ENCODE measurements at regions not wholly inside any gene's neighbourhood (a gene's known extent, or its start where the extent isn't known, plus 50 kb on each side); places are given as distances from the start of the nearest gene placed in this dataset.

GRCh38 chr17:79147746-79148506 lies 73.3 kb downstream of the ENGASE start:
- intact Hi-C loops (cut with DNase I): no loop called here
- DNase-seq (no peak), ATAC-seq (no peak)
- Histone ChIP-seq H3K4me1 (no peaks in the 10 kb centered on the region), H3K36me3 (replicated peaks in 1 of 2; ENCODE audit: insufficient read depth in 1 of 2, low read depth in 2 of 2) (no peaks in the 10 kb centered on the region), H3K9me3 (no peaks in the 10 kb centered on the region), H3K27ac (no peak overlapping the region), H3K4me3 (no peak overlapping the region), H3K27me3 (no peaks in the 10 kb centered on the region)
- 66 to 82% methylated on average over 7 to 19 of the region's 19 CpGs for WGBS, 2 donors
- no peak for TF ChIP-seq CTCF (IDR thresholded peaks at IDR 0.05)
- no peak for TF ChIP-seq POLR2A (IDR thresholded peaks at IDR 0.05)

GRCh38 chr17:79146562-79146961 lies 71.9 kb downstream of the ENGASE start:
- Histone ChIP-seq H3K27ac (no peak overlapping the region), H3K27me3 (peaks cover 0 to 4% of the 10 kb centered on the region in 2 donors), H3K4me1 (no peaks in the 10 kb centered on the region), H3K4me3 (no peak overlapping the region), H3K36me3 (replicated peaks in 1 of 2; ENCODE audit: insufficient read depth in 1 of 2, low read depth in 2 of 2) (no peaks in the 10 kb centered on the region), H3K9me3 (no peaks in the 10 kb centered on the region)
- no peak for ATAC-seq
- TF ChIP-seq CTCF (IDR thresholded peaks at IDR 0.05) (no peak), POLR2A (IDR thresholded peaks at IDR 0.05) (no peak)
- no peak for DNase-seq
- intact Hi-C loops (cut with DNase I): no loop called here
- WGBS, 2 donors: 25 to 37% methylated on average over 2 to 4 of the region's 5 CpGs

- TF ChIP-seq CTCF (IDR thresholded peaks at IDR 0.05) (no peak), POLR2A (IDR thresholded peaks at IDR 0.05) (no peak)
- Histone ChIP-seq H3K4me3 (no peak overlapping the region), H3K27ac (no peak overlapping the region), H3K9me3 (no peaks in the 10 kb centered on the region), H3K4me1 (no peaks in the 10 kb centered on the region), H3K27me3 (peaks cover 0 to 4% of the 10 kb centered on the region in 2 donors), H3K36me3 (replicated peaks in 1 of 2; ENCODE audit: insufficient read depth in 1 of 2, low read depth in 2 of 2) (no peaks in the 10 kb centered on the region)
- ATAC-seq (no peak), DNase-seq (no peak)
- WGBS, 2 donors: 60 to 93% methylated on average over 5 to 18 of the region's 18 CpGs
- intact Hi-C loops (cut with DNase I): no loop called here
These were observed 70.9 kb downstream of the ENGASE start for GRCh38 chr17:79145548-79145947.

- Histone ChIP-seq H3K4me1 (no peaks in the 10 kb centered on the region), H3K36me3 (replicated peaks in 1 of 2; ENCODE audit: insufficient read depth in 1 of 2, low read depth in 2 of 2) (no peaks in the 10 kb centered on the region), H3K9me3 (no peaks in the 10 kb centered on the region), H3K4me3 (no peak overlapping the region), H3K27me3 (peaks cover 0 to 4% of the 10 kb centered on the region in 2 donors), H3K27ac (no peak overlapping the region)
- intact Hi-C loops (cut with DNase I): no loop called here
- TF ChIP-seq CTCF (IDR thresholded peaks at IDR 0.05): no peak
- no peak for TF ChIP-seq POLR2A (IDR thresholded peaks at IDR 0.05)
- DNase-seq (no peak), ATAC-seq (no peak)
- 34 to 54% methylated on average over 4 to 10 of the region's 12 CpGs for WGBS, 2 donors
These were observed 69.5 kb downstream of the ENGASE start for GRCh38 chr17:79144133-79144532.

GRCh38 chr17:79142375-79142774 lies 67.8 kb downstream of the ENGASE start:
- ATAC-seq (no peak), DNase-seq (no peak)
- TF ChIP-seq CTCF (IDR thresholded peaks at IDR 0.05) (no peak), POLR2A (IDR thresholded peaks at IDR 0.05) (no peak)
- Histone ChIP-seq H3K4me1 (no peaks in the 10 kb centered on the region), H3K4me3 (no peak overlapping the region), H3K27me3 (peaks cover 0 to 4% of the 10 kb centered on the region in 2 donors), H3K36me3 (replicated peaks in 1 of 2; ENCODE audit: insufficient read depth in 1 of 2, low read depth in 2 of 2) (no peaks in the 10 kb centered on the region), H3K9me3 (no peaks in the 10 kb centered on the region), H3K27ac (no peak overlapping the region)
- 24 to 36% methylated on average over 7 to 13 of the region's 13 CpGs for WGBS, 2 donors
- intact Hi-C loops (cut with DNase I): no loop called here

Measured in body of pancreas (tissue), 4 donors.